Adrenal gland (tissue), 5 donors: ENCODE measurements at regions not wholly inside any gene's neighbourhood (a gene's known extent, or its start where the extent isn't known, plus 50 kb on each side); places are given as distances from the start of the nearest gene placed in this dataset.

Experiments used
- CTCF ChIP-seq, 6 experiments: fragments of 450-650 bp in 4 of 6; fragments of 200-600 bp in 2 of 6; sonication (generic) in 1 of 6; IDR thresholded peaks; 1 replicate in 5 of 6; 2 replicates in 1 of 6; pipeline versions ENCODE4 v1.5.1 to v1.8.0; 2016 to 2021; ENCODE audit warnings: antibody characterized with exemption in 6 of 6, mild to moderate bottlenecking in 2 of 6, moderate library complexity in 1 of 6
- POLR2A ChIP-seq, 2 donors: fragments of 450-650 bp; IDR thresholded peaks; one replicate each; pipeline ENCODE4 v1.6.1; 2017; ENCODE audit warnings: antibody characterized with exemption in 2 of 2, mild to moderate bottlenecking in 2 of 2, moderate library complexity in 1 of 2
- donor health status: DM: no; HTN: no; CAD: no.

GRCh38 chr21:32940079-32941014 lies 85.4 kb upstream of the OLIG2 start:
- no peak for TF ChIP-seq POLR2A (IDR thresholded peaks at IDR 0.05)
- peak; percentile 49 to 85 (median 65) for TF ChIP-seq CTCF (IDR thresholded peaks at IDR 0.05)
